ENCODE measurements at regions not wholly inside any gene's neighbourhood (a gene's known extent, or its start where the extent isn't known, plus 50 kb on each side); places are given as distances from the start of the nearest gene placed in this dataset.

GRCh38 chr12:89129167-89129870, 223.0 kb downstream of the DUSP6 start:
- Histone ChIP-seq H3K23ac (ENCODE audit: low read length) (no peak overlapping the region), H3K27me3 (ENCODE audit: insufficient read depth, low read length) (no peaks in the 10 kb centered on the region), H3K27ac (ENCODE audit: low read depth, low read length) (no peak overlapping the region), H2BK12ac (ENCODE audit: low read length) (no peak overlapping the region), H3K36me3 (ENCODE audit: control insufficient read depth in 1 of 2, insufficient read depth in 2 of 2, low read length in 2 of 2) (no peaks in the 10 kb centered on the region), H3K9me3 (ENCODE audit: insufficient read depth, low read depth, low read length) (no peaks in the 10 kb centered on the region), H3K18ac (ENCODE audit: low read length) (no peak overlapping the region), H3K79me1 (ENCODE audit: low read length) (no peaks in the 10 kb centered on the region), H3K14ac (ENCODE audit: low read length) (no peak overlapping the region), H2BK120ac (ENCODE audit: insufficient read depth, low read length, poor library complexity) (no peak overlapping the region), H3K4me2 (ENCODE audit: low read length) (no peak overlapping the region), H2BK5ac (ENCODE audit: low read depth, low read length, poor library complexity) (no peak overlapping the region), H3K79me2 (ENCODE audit: control insufficient read depth, insufficient read depth, low read length, poor library complexity) (no peaks in the 10 kb centered on the region), H2AFZ (ENCODE audit: insufficient read depth, low read length, poor library complexity) (no peak overlapping the region), H4K8ac (ENCODE audit: low read depth, low read length) (no peak overlapping the region), H4K12ac (ENCODE audit: low read depth, low read length) (no peak overlapping the region), H2AK5ac (ENCODE audit: low read length) (no peak overlapping the region), H3K4me3 (ENCODE audit: low read depth, low read length) (no peak overlapping the region), H3K4me1 (ENCODE audit: control insufficient read depth in 1 of 2, insufficient read depth in 2 of 2, low read length in 2 of 2) (no peaks in the 10 kb centered on the region), H3K9ac (ENCODE audit: low read length) (no peak overlapping the region), H3K4ac (ENCODE audit: low read depth, low read length) (no peak overlapping the region), H4K91ac (ENCODE audit: low read depth, low read length) (no peak overlapping the region)
- WGBS (ENCODE audit: extremely low coverage, insufficient coverage, insufficient read length): no CpG with 5 or more reads among the region's 3 CpGs
- DNase-seq: no peak

- DNase-seq: peak; percentile 29 to 93
- Histone ChIP-seq H2BK5ac (ENCODE audit: low read depth, low read length, poor library complexity) (no peak overlapping the region), H4K91ac (ENCODE audit: low read depth, low read length) (no peak overlapping the region), H3K36me3 (ENCODE audit: control insufficient read depth in 1 of 2, insufficient read depth in 2 of 2, low read length in 2 of 2) (no peaks in the 10 kb centered on the region), H3K23ac (ENCODE audit: low read length) (no peak overlapping the region), H3K4me3 (ENCODE audit: low read depth, low read length) (no peak overlapping the region), H3K79me1 (ENCODE audit: low read length) (no peaks in the 10 kb centered on the region), H3K4ac (ENCODE audit: low read depth, low read length) (no peak overlapping the region), H2BK12ac (ENCODE audit: low read length) (no peak overlapping the region), H4K8ac (ENCODE audit: low read depth, low read length) (no peak overlapping the region), H3K4me2 (ENCODE audit: low read length) (no peak overlapping the region), H3K4me1 (ENCODE audit: control insufficient read depth in 1 of 2, insufficient read depth in 2 of 2, low read length in 2 of 2) (no peaks in the 10 kb centered on the region), H2AK5ac (ENCODE audit: low read length) (no peak overlapping the region), H3K27me3 (ENCODE audit: insufficient read depth, low read length) (no peaks in the 10 kb centered on the region), H2AFZ (ENCODE audit: insufficient read depth, low read length, poor library complexity) (no peak overlapping the region), H3K9ac (ENCODE audit: low read length) (no peak overlapping the region), H3K9me3 (ENCODE audit: insufficient read depth, low read depth, low read length) (no peaks in the 10 kb centered on the region), H2BK120ac (ENCODE audit: insufficient read depth, low read length, poor library complexity) (no peak overlapping the region), H3K27ac (ENCODE audit: low read depth, low read length) (no peak overlapping the region), H3K18ac (ENCODE audit: low read length) (no peak overlapping the region), H3K79me2 (ENCODE audit: control insufficient read depth, insufficient read depth, low read length, poor library complexity) (no peaks in the 10 kb centered on the region), H4K12ac (ENCODE audit: low read depth, low read length) (no peak overlapping the region), H3K14ac (ENCODE audit: low read length) (no peak overlapping the region)
- no CpG with 5 or more reads among the region's 3 CpGs for WGBS (ENCODE audit: extremely low coverage, insufficient coverage, insufficient read length)
These were observed 225.6 kb downstream of the DUSP6 start for GRCh38 chr12:89126712-89127111.

GRCh38 chr12:89122852-89123251, 229.4 kb downstream of the DUSP6 start:
- Histone ChIP-seq H3K23ac (ENCODE audit: low read length) (no peak overlapping the region), H2BK120ac (ENCODE audit: insufficient read depth, low read length, poor library complexity) (no peak overlapping the region), H3K18ac (ENCODE audit: low read length) (no peak overlapping the region), H3K4me1 (ENCODE audit: control insufficient read depth in 1 of 2, insufficient read depth in 2 of 2, low read length in 2 of 2) (no peaks in the 10 kb centered on the region), H3K4me2 (ENCODE audit: low read length) (no peak overlapping the region), H3K14ac (ENCODE audit: low read length) (no peak overlapping the region), H3K79me2 (ENCODE audit: control insufficient read depth, insufficient read depth, low read length, poor library complexity) (no peaks in the 10 kb centered on the region), H3K9ac (ENCODE audit: low read length) (no peak overlapping the region), H4K12ac (ENCODE audit: low read depth, low read length) (no peak overlapping the region), H3K4ac (ENCODE audit: low read depth, low read length) (no peak overlapping the region), H2AFZ (ENCODE audit: insufficient read depth, low read length, poor library complexity) (no peak overlapping the region), H2BK12ac (ENCODE audit: low read length) (no peak overlapping the region), H2AK5ac (ENCODE audit: low read length) (no peak overlapping the region), H3K27me3 (ENCODE audit: insufficient read depth, low read length) (no peaks in the 10 kb centered on the region), H2BK5ac (ENCODE audit: low read depth, low read length, poor library complexity) (no peak overlapping the region), H3K79me1 (ENCODE audit: low read length) (no peaks in the 10 kb centered on the region), H3K9me3 (ENCODE audit: insufficient read depth, low read depth, low read length) (no peaks in the 10 kb centered on the region), H3K36me3 (ENCODE audit: control insufficient read depth in 1 of 2, insufficient read depth in 2 of 2, low read length in 2 of 2) (no peaks in the 10 kb centered on the region), H4K8ac (ENCODE audit: low read depth, low read length) (no peak overlapping the region), H3K27ac (ENCODE audit: low read depth, low read length) (no peak overlapping the region), H4K91ac (ENCODE audit: low read depth, low read length) (no peak overlapping the region), H3K4me3 (ENCODE audit: low read depth, low read length) (no peak overlapping the region)
- DNase-seq: no peak
- WGBS (ENCODE audit: extremely low coverage, insufficient coverage, insufficient read length): no CpG with 5 or more reads among the region's 1 CpG

GRCh38 chr12:89117448-89118034, 234.8 kb downstream of the DUSP6 start:
- no peak for DNase-seq

More at GRCh38 chr12:89117448-89118034, 234.8 kb downstream of the DUSP6 start:
- no peak overlapping the region for H2BK120ac ChIP-seq (ENCODE audit: insufficient read depth, low read length, poor library complexity)
- no peaks in the 10 kb centered on the region for H3K9me3 ChIP-seq (ENCODE audit: insufficient read depth, low read depth, low read length)
- no peak overlapping the region for H3K23ac ChIP-seq (ENCODE audit: low read length)
- H2AFZ ChIP-seq (ENCODE audit: insufficient read depth, low read length, poor library complexity): no peak overlapping the region
- H3K4me1 ChIP-seq (ENCODE audit: control insufficient read depth in 1 of 2, insufficient read depth in 2 of 2, low read length in 2 of 2): peaks cover 4 to 6% of the 10 kb centered on the region in 2 experiments
- no peak overlapping the region for H2BK12ac ChIP-seq (ENCODE audit: low read length)
- H2BK5ac ChIP-seq (ENCODE audit: low read depth, low read length, poor library complexity): no peak overlapping the region
- no CpG with 5 or more reads among the region's 2 CpGs for WGBS (ENCODE audit: extremely low coverage, insufficient coverage, insufficient read length)
- H3K4me3 ChIP-seq (ENCODE audit: low read depth, low read length): no peak overlapping the region
- no peak overlapping the region for H2AK5ac ChIP-seq (ENCODE audit: low read length)
- H3K27me3 ChIP-seq (ENCODE audit: insufficient read depth, low read length): no peaks in the 10 kb centered on the region
- no peaks in the 10 kb centered on the region for H3K79me2 ChIP-seq (ENCODE audit: control insufficient read depth, insufficient read depth, low read length, poor library complexity)
- no peak overlapping the region for H3K4ac ChIP-seq (ENCODE audit: low read depth, low read length)
- no peak overlapping the region for H3K4me2 ChIP-seq (ENCODE audit: low read length)
- no peak overlapping the region for H4K91ac ChIP-seq (ENCODE audit: low read depth, low read length)
- no peaks in the 10 kb centered on the region for H3K36me3 ChIP-seq (ENCODE audit: control insufficient read depth in 1 of 2, insufficient read depth in 2 of 2, low read length in 2 of 2)
- no peak overlapping the region for H3K18ac ChIP-seq (ENCODE audit: low read length)
- H3K9ac ChIP-seq (ENCODE audit: low read length): no peak overlapping the region
- H3K14ac ChIP-seq (ENCODE audit: low read length): no peak overlapping the region
- H4K8ac ChIP-seq (ENCODE audit: low read depth, low read length): no peak overlapping the region
- no peak overlapping the region for H3K27ac ChIP-seq (ENCODE audit: low read depth, low read length)
- no peak overlapping the region for H4K12ac ChIP-seq (ENCODE audit: low read depth, low read length)
- H3K79me1 ChIP-seq (ENCODE audit: low read length): no peaks in the 10 kb centered on the region

Measured in trophoblast cell (in vitro differentiated cells and primary cell).